Hepatocyte (in vitro differentiated cells): ENCODE measurements at regions not wholly inside any gene's neighbourhood (a gene's known extent, or its start where the extent isn't known, plus 50 kb on each side); places are given as distances from the start of the nearest gene placed in this dataset.

Experiments used
- EZH2 ChIP-seq: fragments of 200-600 bp; sonication (generic); IDR thresholded peaks from 2 replicates; pipeline ENCODE4 v1.6.1; 2016; ENCODE audit warnings: antibody characterized with exemption, mild to moderate bottlenecking, borderline replicate concordance
- EZH2phosphoT487 ChIP-seq: fragments of 200-600 bp; sonication (generic); IDR thresholded peaks from one replicate; pipeline ENCODE4 v1.6.1; 2018; ENCODE audit warnings: antibody characterized with exemption, mild to moderate bottlenecking, low read depth, moderate library complexity; ENCODE audit not compliant: unreplicated experiment, severe bottlenecking
- TF ChIP-seq, protein P1 (sequence below): fragments of 200-600 bp; sonication (generic); IDR thresholded peaks from 2 replicates; pipeline ENCODE4 v1.5.1; 2016; ENCODE audit warnings: antibody characterized with exemption, mild to moderate bottlenecking; ENCODE audit not compliant: poor library complexity

- TF ChIP-seq, protein P1, sequence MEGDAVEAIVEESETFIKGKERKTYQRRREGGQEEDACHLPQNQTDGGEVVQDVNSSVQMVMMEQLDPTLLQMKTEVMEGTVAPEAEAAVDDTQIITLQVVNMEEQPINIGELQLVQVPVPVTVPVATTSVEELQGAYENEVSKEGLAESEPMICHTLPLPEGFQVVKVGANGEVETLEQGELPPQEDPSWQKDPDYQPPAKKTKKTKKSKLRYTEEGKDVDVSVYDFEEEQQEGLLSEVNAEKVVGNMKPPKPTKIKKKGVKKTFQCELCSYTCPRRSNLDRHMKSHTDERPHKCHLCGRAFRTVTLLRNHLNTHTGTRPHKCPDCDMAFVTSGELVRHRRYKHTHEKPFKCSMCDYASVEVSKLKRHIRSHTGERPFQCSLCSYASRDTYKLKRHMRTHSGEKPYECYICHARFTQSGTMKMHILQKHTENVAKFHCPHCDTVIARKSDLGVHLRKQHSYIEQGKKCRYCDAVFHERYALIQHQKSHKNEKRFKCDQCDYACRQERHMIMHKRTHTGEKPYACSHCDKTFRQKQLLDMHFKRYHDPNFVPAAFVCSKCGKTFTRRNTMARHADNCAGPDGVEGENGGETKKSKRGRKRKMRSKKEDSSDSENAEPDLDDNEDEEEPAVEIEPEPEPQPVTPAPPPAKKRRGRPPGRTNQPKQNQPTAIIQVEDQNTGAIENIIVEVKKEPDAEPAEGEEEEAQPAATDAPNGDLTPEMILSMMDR, result no peak
- TF ChIP-seq EZH2, result no peak
- TF ChIP-seq EZH2phosphoT487, result no peak
These were observed 189.2 kb downstream of the UXS1 start for GRCh38 chr2:106004851-106005250.
